ENCODE measurements at regions not wholly inside any gene's neighbourhood (a gene's known extent, or its start where the extent isn't known, plus 50 kb on each side); places are given as distances from the start of the nearest gene placed in this dataset.
"Not testable (repeated sequence)": the region's sequence is repeated elsewhere in the genome, so short reads cannot be mapped to it uniquely, and the experiment has no call there.

DNA sequence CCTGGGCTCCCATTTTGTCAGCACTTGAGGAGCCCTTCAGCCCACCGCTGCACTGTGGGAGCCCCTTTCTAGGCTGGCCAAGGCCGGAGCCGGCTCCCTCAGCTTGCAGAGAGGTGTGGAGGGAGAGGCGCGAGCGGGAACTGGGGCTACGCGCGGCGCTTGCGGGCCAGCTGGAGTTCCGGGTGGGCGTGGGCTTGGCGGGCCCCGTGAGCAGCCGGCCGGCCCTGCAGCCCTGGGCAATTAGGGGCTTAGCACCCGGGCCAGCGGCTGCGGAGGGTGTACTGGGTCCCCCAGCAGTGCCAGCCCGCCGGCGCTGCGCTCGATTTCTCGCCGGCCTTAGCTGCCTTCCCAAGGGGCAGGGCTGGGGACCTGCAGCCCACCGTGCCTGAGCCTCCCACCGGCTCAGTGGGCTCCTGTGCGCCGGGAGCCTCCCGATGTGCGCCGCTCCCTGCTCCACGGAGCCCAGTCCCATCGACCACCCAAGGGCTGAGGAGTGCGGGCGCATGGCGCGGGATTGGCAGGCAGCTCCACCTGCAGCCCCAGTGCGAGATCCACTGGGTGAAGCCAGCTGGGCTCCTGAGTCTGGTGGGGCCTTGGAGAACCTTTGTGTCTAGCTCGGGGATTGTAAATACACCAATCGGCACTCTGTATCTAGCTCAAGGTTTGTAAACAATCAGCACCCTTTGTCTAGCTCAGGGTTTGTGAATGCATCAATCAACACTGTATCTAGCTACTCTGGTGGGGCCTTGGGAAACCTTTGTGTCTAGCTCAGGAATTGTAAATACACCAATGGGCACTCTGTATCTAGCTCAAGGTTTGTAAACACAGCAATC, 137.8 kb downstream of the RFX6 start:
- TF ChIP-seq, protein P1, sequence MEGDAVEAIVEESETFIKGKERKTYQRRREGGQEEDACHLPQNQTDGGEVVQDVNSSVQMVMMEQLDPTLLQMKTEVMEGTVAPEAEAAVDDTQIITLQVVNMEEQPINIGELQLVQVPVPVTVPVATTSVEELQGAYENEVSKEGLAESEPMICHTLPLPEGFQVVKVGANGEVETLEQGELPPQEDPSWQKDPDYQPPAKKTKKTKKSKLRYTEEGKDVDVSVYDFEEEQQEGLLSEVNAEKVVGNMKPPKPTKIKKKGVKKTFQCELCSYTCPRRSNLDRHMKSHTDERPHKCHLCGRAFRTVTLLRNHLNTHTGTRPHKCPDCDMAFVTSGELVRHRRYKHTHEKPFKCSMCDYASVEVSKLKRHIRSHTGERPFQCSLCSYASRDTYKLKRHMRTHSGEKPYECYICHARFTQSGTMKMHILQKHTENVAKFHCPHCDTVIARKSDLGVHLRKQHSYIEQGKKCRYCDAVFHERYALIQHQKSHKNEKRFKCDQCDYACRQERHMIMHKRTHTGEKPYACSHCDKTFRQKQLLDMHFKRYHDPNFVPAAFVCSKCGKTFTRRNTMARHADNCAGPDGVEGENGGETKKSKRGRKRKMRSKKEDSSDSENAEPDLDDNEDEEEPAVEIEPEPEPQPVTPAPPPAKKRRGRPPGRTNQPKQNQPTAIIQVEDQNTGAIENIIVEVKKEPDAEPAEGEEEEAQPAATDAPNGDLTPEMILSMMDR (IDR thresholded peaks at IDR 0.05 in 4 of 5, conservative IDR thresholded peaks at IDR 0.05 in 1 of 5), result not testable (repeated sequence)
- not testable (repeated sequence) for TF ChIP-seq POLR2A (IDR thresholded peaks at IDR 0.05)

Data from gastrocnemius medialis (tissue), 4 donors.